ENCODE measurements at regions not wholly inside any gene's neighbourhood (a gene's known extent, or its start where the extent isn't known, plus 50 kb on each side); places are given as distances from the start of the nearest gene placed in this dataset.

- TF ChIP-seq RAD21 (IDR thresholded peaks at IDR 0.05) (no peak), NR2F2 (IDR thresholded peaks at IDR 0.05) (no peak), ATF3 (IDR thresholded peaks at IDR 0.05) (no peak), FOXA2 (IDR thresholded peaks at IDR 0.05) (no peak), GABPA (IDR thresholded peaks at IDR 0.05 in 1 of 2, conservative IDR thresholded peaks at IDR 0.05 in 1 of 2) (no peak), ZBTB33 (IDR thresholded peaks at IDR 0.05) (no peak), YY1 (IDR thresholded peaks at IDR 0.05) (no peak), SP1 (IDR thresholded peaks at IDR 0.05) (no peak), TAF1 (conservative IDR thresholded peaks at IDR 0.05) (no peak), REST (IDR thresholded peaks at IDR 0.05) (no peak), HNF4A (conservative IDR thresholded peaks at IDR 0.05) (no peak), CTCF (IDR thresholded peaks at IDR 0.05; ENCODE audit: low read depth, low read length, missing input control) (no peak)
- Histone ChIP-seq H3K9me3 (ENCODE audit: control insufficient read depth in 4 of 4, low read length in 3 of 4) (no peaks in the 10 kb centered on the region), H3K9ac (ENCODE audit: low read depth in 1 of 2, low read length in 2 of 2) (no peak overlapping the region), H3K27ac (ENCODE audit: low read depth in 1 of 2, low read length in 2 of 2) (no peak overlapping the region), H3K4me1 (ENCODE audit: control insufficient read depth in 4 of 4, insufficient read depth in 4 of 4, low read length in 3 of 4) (no peaks in the 10 kb centered on the region), H3K4me3 (ENCODE audit: low read depth in 1 of 3, low read length in 3 of 3) (no peak overlapping the region), H3K27me3 (ENCODE audit: control insufficient read depth in 4 of 4, insufficient read depth in 4 of 4, low read length in 3 of 4) (peaks cover 0 to 5% (median 1%) of the 10 kb centered on the region in 4 donors), H3K36me3 (ENCODE audit: control insufficient read depth in 4 of 4, insufficient read depth in 3 of 4, low read depth in 1 of 4, low read length in 3 of 4) (no peaks in the 10 kb centered on the region)
- no peak for DNase-seq (ENCODE audit: low spot score)
- WGBS: 74% methylated on average over 6 of the region's 6 CpGs
These were observed 217.7 kb upstream of the SLC35G4 start for GRCh38 chr18:11391661-11392060.

GRCh38 chr18:11388755-11389680, 220.4 kb upstream of the SLC35G4 start:
- Histone ChIP-seq H3K9me3 (ENCODE audit: control insufficient read depth in 4 of 4, low read length in 3 of 4) (no peaks in the 10 kb centered on the region), H3K27me3 (ENCODE audit: control insufficient read depth in 4 of 4, insufficient read depth in 4 of 4, low read length in 3 of 4) (peaks cover 0 to 5% (median 1%) of the 10 kb centered on the region in 4 donors), H3K27ac (ENCODE audit: low read depth in 1 of 2, low read length in 2 of 2) (no peak overlapping the region), H3K4me3 (ENCODE audit: low read depth in 1 of 3, low read length in 3 of 3) (no peak overlapping the region), H3K4me1 (ENCODE audit: control insufficient read depth in 4 of 4, insufficient read depth in 4 of 4, low read length in 3 of 4) (no peaks in the 10 kb centered on the region), H3K36me3 (ENCODE audit: control insufficient read depth in 4 of 4, insufficient read depth in 3 of 4, low read depth in 1 of 4, low read length in 3 of 4) (no peaks in the 10 kb centered on the region), H3K9ac (ENCODE audit: low read depth in 1 of 2, low read length in 2 of 2) (no peak overlapping the region)
- 82% methylated on average over 10 of the region's 10 CpGs for WGBS
- DNase-seq (ENCODE audit: low spot score): no peak
- TF ChIP-seq REST (IDR thresholded peaks at IDR 0.05) (no peak), GABPA (IDR thresholded peaks at IDR 0.05 in 1 of 2, conservative IDR thresholded peaks at IDR 0.05 in 1 of 2) (no peak), TAF1 (conservative IDR thresholded peaks at IDR 0.05) (no peak), MAX (IDR thresholded peaks at IDR 0.05) (no peak), NR2F2 (IDR thresholded peaks at IDR 0.05) (no peak), HNF4G (IDR thresholded peaks at IDR 0.05) (no peak), JUND (IDR thresholded peaks at IDR 0.05) (no peak), YY1 (IDR thresholded peaks at IDR 0.05) (no peak), SP1 (IDR thresholded peaks at IDR 0.05) (no peak), CTCF (IDR thresholded peaks at IDR 0.05; ENCODE audit: low read depth, low read length, missing input control) (no peak), HNF4A (conservative IDR thresholded peaks at IDR 0.05) (no peak)

Data from liver (tissue), 8 donors.